GM19328 (cell line): ENCODE measurements at regions not wholly inside any gene's neighbourhood (a gene's known extent, or its start where the extent isn't known, plus 50 kb on each side); places are given as distances from the start of the nearest gene placed in this dataset.

Experiments
- ATAC-seq: cut with Tn5 transposase; IDR thresholded peaks from one replicate; pipeline ENCODE4 v1.9.1; 2021; ENCODE audit warnings: mild to moderate bottlenecking, moderate library complexity; ENCODE audit not compliant: unreplicated experiment

DNA sequence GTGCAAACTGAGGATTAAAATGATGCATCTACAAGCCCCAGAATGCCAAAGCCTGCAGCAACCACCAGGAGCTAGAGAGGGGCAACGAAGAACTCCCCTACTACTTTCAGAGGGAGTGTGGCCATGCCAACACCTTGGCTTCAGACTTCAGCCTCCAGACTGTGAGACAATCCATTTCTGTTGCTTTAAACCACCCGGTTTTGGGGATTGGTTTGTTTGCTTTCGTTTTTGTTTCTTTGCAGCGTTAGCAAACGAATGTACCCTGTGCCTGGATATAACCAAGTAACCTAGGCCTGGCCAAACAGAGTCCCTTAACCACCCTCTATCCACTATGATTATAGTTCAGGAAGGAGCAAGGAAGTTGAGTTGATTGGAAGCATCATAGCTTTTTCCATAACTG, 171.2 kb upstream of the NCK2 start:
- ATAC-seq, result no peak

DNA sequence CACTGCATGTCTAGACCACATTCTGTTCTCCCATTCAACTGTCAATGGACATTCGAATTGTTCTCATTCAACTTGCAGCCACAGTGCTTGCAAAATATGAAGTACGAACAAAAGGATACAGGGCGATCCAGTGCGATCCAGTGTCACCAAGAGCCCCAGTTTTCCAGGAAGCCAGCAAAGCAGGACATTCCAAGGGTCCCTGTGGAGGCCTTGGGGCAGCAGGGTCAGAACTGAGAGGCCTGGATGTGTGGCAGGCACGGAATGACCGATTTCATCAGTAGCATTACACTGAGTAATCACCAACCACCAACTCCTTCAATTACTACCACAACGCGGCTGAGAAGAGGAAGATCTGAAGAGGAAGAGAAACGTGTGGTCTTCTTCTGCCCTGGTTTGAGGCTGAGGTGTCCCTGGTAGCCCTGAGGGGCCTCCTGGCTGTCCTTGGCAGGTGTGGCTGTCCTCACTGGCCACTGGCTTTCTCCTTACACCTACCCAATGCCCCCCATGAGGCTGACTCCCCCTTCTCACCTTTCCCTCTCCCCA, 172.7 kb upstream of the FHL2 start:
- ATAC-seq, result no peak

DNA sequence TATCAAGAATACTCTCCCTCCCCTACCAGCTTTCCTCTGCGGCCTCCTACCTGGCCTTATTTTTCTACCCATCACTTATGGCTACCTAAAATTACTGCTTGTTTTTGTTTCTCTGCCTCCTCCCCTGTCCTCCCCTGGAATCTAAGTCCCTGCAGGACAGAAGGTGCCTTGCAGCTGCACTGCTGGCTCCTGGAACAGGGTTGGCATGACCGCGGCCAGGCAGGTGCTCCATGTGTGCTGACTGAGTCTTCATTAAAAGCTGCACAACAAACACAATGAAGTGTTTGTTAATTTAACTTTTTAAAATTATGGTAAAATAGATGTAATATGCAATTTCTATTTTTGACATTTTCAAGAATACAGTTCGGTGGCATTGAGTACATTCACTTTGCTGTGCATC, 171.9 kb upstream of the FHL2 start:
- no peak for ATAC-seq

DNA sequence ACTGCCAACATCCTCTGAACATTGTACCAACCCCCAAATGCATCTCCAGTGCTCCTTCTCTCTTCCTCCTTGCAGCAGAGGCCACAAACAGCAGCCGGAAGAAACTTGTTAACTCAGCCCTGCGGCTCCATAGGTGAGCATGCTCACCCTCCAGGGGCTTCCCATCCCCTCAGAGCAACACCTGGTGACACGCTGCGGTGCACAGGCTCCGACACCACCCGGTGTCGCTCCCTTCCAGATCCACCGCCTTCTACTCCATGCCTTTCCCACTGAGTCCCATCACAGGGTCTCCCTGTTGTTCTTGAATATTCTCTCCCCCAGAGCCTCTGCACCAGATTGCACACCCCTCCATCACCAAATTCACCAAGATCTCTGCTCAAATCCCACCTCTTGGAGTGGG, 171.5 kb upstream of the FHL2 start:
- no peak for ATAC-seq

DNA sequence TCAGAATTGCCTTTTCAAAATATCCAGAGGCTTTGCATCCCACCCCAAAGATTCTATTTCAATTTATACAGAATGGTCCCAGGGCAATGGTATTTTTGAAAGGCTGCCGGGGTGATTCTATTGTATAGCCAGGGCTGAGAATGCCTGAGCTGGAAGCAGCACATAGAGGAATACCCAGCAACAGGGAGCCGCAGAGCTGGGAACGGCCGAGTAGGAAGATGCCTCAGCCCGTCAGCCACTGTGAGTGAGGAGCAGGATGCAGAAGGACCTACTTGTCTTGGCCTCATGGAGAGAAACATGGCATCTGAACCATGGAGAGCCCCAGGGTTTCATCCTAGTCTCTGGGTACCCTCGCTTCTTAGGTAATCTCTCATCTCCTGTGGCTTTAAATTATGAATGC, 170.8 kb upstream of the FHL2 start:
- no peak for ATAC-seq

DNA sequence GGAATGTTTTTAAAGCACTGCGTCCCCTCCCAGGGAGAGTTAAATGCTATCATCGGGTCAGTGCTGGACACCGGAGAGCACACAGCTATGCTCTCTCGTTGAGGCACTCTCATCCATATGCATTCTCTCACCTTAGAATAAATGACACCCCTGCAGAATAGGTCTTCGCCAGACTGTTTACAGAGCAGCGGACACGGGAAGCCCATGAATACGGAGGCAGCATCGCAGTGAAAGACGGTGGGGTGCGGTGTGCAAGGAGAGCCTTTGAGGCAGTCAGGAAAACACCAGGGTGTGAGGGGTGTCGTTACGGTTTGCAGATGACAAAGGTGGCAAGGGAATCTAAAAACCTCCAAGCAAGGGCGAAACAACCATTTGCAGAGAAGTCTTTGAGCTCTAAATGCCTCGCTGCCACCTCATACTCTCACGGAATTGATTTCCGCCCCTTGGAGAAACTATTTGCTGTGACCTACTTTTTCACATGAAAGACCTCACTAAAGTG, 169.2 kb upstream of the FHL2 start:
- ATAC-seq, result no peak

DNA sequence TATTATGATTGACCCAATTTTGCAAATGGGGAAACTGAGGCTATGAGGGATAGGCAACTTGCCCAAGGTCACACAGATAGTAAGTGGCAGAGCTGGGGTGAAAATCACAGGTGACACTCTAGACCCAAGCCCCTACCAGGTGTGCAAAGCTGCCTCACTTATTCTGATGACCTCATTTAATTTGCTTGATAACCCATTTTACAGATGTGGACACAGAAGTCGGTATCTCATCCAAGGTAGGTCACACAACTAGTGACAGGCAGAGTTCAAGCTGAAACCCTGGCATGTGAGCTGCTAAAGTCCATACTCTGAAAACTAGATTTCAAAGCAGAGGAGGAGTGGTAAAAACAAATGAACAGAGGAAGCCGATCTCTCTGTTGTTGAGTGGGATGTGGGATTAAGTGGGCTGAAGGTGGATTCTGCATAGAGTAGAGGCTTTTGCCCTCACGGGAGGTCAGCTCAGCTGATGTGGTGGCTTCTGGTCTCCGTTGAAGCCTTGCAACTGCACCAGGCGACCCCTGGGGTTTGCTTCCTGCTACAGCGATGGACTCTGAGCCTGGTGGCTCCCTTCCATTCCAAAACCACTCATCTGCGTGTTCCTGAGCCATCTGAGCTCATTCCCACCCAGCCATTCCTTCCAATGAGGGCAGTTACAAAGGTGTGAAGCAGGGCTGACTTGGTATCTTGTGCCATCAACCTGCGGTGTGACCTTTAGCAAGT, 164.3 kb upstream of the FHL2 start:
- no peak for ATAC-seq

DNA sequence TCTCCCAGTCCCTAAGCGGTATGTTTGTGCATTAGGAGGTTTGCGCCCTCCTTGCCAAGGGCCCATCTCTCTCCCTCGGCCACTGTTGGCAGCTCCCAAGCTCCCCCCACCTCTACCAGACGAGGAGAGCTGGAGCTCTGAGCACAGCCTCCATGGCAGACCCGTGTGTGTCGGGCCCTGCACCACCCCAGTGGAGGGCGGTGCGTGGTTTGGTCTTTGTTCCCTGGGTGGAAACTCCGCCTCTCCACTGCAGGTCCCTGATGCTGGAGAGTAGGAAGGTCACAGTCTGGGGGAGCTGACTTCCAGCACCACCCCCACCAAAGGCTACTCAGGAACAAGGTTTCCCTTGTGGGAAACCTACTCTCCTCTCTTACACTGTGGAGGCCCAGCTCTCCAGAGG, 162.6 kb upstream of the FHL2 start:
- no peak for ATAC-seq

DNA sequence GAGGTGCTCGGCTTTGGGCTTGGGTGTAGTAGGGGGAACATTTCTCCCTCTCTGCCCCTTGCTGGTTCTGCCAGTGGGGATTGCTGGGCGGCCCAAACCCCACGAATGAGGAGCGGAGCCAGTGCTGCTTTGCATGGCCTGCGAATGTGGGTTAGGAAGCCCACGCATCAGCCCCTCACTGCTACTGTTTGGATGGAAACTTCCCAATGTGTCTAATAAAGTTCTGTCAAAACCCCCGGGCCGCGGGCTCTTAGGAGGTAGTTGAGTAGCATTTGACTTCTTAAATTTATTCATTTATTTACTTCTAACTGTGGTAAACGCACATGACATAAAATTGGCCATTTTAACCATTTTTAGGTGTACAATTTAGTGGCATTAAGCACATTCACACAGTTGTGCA, 161.3 kb upstream of the FHL2 start:
- ATAC-seq, result no peak

DNA sequence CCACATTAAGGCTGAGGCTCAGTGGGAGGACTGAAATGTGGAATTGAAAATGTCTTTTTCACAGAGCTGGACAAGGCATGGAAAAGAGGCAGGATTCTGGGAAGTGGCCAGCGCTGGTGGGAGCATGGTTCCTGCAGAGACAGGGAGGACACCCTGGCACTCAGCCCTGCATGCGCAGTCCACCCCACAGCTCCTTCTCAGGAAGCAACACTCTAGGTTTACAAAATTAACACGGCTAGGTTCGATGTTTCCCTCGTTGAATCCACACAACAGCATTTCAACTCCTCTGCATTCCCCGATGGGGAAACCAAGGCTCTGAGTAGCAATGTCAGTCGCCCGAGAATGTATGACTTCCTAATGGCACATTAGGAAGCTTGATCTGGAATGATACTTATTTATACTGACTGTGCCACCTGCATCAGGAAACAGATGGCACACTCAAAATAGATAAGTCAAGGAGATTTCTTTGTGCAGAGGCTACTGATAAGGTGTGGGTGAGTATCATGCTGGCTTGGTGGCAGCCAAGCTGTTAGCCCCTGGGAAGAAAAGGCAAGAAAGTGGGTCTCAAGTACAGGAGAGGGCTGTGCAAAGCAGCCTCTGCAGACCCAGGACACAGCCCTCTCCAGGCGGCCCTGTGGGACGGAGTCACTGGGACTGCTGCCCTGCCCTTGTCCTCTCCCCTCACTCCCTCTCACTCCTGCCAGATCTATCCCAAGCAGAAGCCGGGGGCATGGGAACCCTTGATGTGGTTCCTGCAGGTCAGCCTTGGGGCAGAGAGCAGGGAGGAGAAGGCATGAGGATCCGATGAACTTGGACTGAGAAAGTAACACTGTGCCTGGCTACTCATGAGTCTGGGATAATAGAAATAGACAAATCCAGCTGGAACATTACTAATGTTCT, 158.4 kb upstream of the FHL2 start:
- no peak for ATAC-seq

DNA sequence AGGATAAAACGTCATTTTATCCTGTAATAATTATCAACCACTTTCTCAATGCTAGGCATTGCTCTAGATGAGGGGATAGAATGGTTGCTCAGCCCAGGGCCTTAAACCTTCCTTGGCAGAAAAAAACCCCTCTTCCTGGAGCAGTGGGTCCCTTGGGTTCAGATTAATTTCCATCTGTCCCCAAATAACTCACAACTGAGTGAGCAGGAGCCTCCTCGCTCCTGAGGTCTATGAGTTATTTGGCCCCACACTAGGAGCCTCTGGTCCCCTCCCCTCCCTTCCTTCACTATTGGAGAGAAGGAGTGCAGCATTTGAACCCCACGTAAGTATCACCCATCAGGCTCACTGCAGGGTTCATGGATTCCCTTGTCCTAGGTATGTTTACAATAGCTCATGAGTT, 157.5 kb upstream of the FHL2 start:
- no peak for ATAC-seq

DNA sequence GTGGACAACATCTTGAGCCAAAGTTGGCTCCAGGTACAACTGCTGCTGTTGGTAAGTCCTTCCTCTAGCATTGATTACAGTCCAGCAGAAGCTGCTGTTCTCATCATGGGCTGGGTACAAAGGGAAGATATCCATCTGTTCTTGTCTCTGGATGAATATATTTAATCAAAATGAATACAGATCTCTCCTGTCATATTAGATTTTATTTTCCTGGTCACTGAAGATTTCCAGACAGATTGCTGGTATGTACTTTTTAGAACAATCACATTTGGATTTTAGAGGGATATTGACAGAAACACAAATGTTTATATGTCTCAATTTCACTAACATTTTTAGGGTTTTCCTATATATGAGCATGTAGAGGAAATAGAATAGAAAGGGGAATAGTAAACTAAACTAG, 155.4 kb upstream of the FHL2 start:
- ATAC-seq, result no peak

DNA sequence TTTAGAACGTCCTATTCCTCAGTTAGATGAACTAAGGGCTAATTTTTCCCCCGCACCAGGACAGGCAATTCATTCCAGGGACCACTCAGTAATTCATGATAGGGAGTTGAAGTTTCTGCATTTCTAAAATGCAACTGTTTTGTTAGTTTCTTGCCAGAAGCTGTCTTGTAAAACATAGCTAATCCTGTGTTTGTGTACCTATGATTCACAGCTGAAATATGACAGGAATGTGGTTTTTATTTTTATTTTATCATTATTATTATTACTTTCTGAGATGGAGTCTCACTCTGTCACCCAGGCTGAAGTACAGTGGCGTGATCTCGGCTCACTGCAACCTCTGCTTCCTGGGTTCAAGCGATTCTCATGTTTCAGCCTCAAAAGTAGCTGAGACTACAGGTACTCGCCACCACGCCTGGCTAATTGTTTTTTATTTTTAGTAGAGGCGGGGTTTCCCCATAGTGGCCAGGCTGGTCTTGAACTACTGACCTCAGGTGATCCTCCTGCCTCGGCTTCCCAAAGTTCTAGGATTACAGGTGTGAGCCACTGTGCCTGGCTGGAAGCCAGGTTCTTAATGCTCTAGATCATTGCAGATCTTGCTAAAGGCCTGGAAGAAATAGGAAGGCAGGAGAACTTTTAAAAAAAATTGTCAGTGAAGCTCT, 154.8 kb upstream of the FHL2 start:
- ATAC-seq, result no peak

DNA sequence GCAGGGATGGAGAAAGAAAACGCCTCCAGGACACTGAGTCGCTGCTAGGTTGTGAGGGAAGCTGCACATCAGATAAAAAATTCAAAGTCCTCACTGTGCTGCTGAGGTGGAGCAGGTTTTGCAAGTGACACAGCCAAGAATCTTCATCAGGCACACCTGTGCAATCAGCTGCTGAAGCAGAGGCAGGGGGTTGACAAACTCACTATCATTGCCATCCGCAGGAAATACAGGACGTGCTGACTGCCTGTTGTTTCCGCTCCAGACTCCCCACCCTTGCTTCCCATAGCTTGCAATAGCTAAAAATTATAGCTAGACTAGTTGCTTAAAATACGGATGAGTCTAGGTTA, 147.8 kb upstream of the FHL2 start:
- no peak for ATAC-seq

DNA sequence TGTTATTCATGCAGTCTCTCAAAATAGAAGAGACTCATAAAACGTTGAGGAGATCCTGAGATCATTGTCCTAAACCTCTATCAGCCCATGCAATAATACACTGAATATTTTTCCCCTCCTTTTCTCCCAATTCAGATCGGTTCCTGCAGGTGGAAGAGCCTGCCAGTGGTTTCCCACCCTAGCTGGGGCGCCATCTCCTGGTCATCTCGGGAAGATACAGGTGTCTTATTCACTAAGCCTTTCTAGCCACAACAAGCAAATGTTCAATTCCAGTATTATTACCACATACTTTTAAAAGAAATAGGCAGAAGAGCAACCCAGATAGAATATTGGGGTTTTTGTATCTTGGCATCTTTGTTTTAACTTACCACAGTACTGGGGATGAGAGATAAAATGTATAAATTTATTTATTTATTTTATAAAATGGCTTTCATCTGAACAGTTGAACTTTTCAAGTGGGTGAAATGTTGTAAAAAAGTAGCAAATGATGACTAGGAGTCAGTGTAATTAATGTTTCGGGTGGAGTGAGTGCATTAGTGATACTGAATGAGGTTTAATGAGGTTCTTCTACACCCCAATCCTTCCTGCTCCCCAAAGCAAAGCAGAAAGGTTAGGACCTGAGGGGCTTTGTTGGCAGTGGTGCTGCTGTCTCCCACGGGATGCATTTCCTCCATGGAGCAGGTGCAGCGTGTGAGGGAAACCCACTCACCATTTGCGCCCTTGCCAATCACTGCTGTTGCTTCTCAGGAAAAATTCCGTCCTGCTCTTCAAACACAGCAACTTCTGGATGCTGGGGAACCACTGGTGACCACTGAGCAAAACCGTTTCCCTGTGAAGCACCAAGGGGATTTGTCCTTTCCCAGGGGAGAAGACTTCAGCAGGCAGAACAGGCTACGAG, 147.1 kb upstream of the FHL2 start:
- ATAC-seq, result peak; percentile 58

DNA sequence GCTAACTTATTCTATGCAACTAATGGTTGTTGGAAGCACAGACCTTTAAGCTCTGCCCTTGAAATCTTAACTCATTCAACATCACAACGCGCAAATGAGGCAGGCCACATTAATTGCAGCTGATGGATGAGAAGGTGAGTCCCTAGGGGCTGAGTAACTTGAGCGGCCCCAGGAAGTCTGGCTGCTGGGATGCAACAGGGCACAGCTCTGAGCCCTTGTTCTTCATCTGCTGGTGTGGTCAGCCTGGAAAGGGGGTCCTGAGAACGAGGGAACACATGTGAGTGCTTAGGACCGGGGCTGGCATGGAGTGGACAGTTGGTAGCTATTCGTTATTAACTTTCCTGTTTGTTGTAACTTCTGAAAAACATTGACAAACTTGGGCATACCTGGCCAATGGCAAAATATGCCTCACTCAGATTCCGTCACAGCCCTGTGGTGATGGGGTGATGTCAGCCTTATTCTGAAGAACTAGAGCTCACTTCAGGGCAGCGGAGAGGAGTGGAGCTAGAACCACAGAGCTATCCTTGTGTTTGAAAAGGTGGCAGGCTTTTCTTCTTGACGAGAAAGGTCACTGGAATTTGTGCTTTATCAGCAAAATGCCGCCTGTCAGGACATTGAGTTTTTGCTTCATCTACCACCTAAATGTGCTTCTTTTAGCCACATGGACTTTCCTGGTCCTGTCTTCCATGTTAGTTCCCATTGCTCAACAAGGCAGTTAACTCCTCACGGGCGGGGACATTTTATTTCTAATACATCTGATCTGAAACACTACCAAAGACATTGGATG, 145.9 kb upstream of the FHL2 start:
- ATAC-seq, result no peak

DNA sequence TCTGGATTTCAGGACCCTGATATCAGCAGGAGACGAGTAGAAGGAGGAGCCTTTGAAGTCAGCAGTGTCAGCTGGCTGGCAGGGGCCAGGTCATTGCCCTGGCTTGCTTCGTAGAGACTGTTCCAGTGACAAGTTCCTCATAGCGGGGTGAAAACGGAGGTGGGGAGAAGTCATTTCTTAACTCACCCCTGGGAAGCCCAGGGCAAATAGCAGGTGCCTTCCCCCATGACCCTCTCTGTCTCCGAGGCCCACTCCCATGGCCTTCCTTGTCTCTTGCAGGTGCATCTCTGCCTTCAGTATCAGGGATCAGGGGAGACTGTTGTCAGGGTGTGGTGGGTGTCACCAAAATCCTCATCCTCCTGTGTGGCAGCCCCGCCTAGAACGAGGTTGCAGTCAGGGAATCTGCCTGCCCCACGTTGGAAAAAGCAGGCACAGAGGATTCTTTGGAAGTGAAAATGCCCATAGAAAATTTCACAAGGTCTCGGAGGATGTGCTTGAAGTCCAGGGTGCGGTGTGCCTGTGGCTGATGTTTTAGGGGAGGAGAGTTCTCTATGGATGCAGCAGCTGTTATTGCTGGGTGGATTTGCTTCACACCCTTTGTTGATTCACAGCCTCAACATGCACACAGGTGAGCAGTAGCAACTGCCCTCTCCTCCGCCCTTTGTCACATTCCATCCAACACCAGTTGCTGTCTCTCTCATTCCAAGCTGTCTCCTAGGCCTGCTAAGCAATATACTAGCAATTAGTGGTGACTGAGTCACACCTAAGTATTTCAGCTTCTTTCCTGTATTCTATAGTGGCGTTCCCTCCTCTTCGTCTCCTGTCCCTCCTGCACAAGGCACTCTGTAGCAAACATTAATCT, 142.6 kb upstream of the FHL2 start:
- ATAC-seq, result no peak

DNA sequence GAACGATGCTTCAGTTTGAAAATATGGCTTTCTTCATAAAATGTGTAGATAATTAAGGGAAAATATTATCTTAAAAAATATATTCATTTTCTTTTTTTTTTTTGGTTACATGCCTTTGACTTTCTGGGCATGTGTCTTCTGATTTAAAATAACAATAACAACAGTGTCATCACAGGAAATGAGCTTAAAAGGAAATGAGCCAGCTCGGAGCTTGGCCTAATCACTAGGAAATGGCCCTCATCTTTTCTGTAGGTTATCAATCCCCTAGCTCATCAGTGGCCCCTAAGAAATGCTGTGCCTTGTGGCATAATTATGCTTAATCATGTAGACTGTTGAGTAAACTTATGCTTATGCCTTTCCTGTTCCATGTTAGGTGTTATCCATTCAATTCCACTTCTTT, 141.8 kb upstream of the FHL2 start:
- ATAC-seq, result no peak

DNA sequence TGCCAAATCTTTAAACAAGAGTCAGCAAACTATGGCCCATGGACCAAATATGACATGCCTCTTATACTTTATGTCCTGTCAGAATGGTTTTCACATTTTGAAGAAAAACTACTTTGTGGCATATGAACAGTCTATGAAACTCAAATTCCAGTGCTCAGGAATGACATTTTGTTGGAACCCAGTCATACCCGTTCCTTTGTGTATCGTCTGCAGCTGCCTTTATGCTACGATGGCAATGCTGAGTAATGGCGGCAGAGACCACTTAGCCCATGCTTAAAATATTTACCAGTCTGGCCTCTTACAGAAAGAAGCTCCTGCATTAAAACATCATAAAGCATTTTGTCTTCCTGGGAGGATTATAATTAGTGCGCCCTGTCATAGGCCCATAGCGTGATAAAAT, 140.5 kb upstream of the FHL2 start:
- ATAC-seq, result no peak
